HG02610 (cell line): ENCODE measurements at regions not wholly inside any gene's neighbourhood (a gene's known extent, or its start where the extent isn't known, plus 50 kb on each side); places are given as distances from the start of the nearest gene placed in this dataset.
A peak's percentile ranks its signal among the peaks of the same experiment; 100 is the strongest.
"Not testable (repeated sequence)": the region's sequence is repeated elsewhere in the genome, so short reads cannot be mapped to it uniquely, and the experiment has no call there.

Experiments
- ATAC-seq: cut with Tn5 transposase; IDR thresholded peaks from one replicate; pipeline ENCODE4 v1.9.1; 2021; ENCODE audit warnings: mild to moderate bottlenecking, moderate library complexity; ENCODE audit not compliant: unreplicated experiment

DNA sequence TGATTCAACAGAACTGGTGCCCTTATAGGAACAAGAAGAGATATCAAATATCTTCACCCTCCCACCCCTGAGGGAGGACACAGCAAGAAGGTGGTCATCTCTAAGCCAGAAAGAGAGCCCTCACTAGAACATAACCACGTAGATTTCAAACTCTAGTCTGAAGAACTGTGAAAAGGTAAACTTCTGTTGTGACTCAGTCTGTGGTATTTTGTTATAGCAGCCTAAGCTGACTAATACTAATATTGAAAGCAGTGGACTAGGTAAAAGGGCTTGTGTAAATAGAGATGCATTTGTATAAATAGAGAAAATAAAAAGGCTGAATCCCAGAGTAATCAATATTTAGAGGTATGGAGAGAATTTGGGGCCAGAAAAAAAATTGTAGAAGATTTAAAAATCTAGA lies 157.6 kb upstream of the CCNH start:
- ATAC-seq, result peak; percentile 77

DNA sequence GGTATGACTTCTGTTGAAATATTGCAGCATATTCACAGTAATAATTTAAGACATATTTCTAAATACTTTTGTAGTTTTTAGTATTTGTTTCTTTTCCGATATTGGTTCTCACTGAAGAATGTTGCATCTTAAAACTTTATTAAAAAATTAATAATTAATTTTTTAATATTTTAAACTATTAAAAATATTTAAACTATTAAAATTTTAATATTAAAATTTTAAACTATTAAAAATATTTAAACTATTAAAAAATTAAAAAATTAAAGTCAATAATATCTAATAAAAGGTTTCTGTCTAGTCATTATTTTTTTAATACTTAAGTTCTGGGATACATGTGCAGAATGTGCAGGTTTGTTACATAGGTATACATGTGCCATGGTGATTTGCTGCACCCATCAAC lies 149.3 kb upstream of the CCNH start:
- no peak for ATAC-seq

DNA sequence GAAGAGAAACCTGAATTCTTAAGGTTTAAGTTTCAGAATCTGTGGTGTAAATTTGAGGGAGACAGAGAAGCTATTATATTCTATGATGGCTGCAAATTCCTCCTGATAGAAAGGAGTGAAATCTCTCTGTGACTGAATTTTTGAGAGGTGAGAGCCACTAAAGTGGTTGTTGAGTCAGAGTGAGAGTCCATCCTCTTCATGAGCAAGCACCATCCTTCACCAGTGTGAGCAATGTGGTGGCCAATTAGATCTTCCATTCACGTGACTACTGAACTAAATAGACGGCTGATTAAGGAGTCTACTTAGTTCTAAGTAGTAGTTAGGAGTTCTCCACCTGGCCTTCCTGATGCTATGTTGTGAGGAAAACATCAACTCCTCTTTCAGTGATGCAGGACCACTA lies 147.8 kb upstream of the CCNH start:
- ATAC-seq, result no peak

DNA sequence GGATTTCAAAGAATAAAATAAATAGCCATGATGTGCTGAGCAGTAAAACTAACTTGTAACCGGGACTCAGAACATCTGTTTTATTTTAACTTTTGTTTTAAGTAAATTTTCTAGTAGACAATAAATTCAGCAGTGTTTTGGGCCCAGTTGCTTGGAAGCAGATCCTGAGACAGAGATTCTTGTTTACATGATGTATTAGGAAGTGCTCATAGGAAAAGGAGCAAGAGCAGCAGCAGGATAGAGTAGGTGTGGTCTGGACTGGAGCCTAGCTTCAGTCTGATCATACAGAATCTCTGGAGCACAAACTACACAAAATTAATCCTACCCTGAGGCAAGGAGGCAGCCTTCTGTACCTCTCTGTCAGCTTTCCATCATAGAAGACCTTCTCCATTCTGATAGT lies 139.2 kb upstream of the CCNH start:
- no peak for ATAC-seq

DNA sequence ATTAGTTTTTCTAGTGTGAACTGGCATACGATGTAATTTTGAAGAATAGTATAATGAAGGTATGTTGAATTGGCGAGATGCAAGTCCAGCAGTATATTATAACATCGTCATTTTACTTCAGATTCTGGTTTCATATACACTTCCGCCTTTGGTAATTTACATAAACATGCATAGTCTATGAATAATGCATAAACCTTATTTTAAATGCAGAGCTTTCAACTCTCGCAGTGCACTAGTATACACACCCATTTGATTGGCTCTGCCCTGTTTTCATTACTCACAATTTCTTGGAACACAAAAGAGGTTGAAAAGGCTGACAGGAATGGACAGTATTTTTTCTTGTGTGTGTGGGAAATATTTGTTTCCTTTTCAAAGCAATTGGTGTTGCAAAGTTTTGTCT lies 128.9 kb upstream of the CCNH start:
- no peak for ATAC-seq

DNA sequence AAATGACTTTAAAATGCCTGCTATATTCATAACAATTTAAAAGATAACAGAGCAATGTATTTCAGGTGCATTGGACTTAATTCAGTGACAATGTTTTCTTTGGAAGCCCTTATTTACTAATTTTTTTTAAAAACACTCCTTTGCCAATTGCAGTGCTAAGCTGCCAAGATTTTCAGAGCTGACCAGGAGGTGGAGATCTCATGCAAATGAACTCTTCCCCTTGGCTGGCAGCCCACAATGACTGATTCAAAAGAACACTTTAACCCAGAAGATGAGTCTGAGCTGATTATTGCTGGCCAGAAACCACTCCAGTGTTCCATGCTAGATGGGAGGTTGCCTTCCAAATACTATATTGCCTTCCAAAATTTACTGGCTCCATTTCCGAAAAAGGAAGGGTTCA lies 128.3 kb upstream of the CCNH start:
- no peak for ATAC-seq

DNA sequence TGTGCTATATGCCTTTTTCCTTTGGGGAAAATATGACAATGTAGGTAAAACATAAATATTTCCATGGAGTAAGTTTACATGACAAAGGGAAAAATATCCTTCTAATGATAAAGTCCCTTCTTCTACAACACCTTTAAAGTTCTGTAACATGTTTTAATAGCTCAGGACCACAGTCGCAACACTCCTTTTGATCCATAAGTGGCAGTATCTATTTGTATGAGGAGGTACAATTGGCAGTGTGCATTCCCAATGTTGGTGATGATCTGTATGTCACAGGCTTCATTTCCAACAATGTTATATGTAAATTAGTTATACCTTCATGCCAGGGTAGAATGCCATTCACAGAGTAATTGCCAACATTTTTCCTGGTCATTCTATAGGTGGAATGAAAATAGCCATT lies 127.1 kb upstream of the CCNH start:
- no peak for ATAC-seq

DNA sequence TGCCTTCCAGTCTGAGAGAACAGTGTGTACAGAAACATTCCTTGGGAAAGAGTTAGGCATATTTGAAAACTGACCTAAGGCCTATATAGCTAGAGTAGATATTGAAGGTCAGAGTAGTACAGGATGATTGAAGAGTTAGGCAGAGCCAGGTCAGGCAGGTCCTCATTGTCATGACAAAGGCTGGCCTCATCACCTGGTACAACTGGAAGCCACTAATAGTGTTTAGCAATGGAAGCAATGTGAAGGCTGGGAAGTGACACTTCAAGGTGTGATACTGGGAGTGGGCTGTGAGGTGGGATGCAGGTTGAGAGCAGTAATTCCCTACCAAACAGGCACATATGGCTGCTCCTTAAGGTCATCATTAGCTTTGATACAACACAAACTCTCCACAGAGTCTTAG lies 123.6 kb upstream of the CCNH start:
- ATAC-seq, result no peak

DNA sequence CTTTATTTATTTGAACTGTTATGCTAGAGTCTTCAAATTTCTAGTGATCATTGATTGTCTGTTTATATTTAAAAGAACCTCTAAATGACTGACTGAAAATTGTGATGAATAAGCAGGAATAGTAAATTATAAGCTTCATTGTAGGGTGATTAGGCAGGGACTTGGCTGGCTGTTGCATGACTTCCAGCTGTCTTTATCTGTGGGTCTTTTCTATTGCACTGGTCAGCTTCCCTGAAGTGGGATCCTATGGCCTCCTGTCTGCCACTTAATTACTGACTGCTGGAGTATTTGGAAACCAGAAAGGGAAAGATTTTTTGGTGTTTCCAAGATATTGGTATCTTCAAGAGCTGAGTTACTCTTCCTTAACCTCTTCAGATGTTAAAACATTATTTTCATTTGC lies 123.0 kb upstream of the CCNH start:
- ATAC-seq, result no peak

DNA sequence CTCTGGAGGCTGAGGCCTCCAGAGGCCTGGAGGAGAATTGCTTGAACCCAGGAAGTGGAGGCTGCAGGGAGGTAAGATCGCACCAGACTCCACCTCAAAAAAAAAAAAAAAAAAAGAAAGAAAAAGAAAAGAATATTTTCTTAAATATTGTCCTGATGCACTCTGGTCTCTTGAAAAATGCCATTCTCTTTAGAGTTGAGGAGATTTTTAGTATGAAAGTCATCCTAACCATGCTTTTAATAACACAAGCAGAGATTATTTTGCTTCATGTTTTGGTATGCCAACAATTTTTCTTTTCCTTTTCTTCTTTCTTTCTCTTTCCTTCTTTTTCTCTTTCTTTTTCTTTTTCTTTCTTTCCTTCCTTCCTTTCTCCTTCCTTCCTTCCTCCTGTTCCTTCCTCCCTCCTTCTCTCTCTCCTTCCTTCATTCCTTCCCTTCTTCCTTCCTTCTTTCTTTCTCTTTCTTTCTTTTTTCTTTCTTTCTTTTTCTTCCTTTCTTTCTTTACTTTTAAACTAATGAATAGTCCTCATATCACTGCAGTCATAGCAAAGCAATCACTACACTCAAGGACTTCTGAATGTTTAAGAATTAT lies 116.9 kb upstream of the CCNH start:
- ATAC-seq, result no peak

DNA sequence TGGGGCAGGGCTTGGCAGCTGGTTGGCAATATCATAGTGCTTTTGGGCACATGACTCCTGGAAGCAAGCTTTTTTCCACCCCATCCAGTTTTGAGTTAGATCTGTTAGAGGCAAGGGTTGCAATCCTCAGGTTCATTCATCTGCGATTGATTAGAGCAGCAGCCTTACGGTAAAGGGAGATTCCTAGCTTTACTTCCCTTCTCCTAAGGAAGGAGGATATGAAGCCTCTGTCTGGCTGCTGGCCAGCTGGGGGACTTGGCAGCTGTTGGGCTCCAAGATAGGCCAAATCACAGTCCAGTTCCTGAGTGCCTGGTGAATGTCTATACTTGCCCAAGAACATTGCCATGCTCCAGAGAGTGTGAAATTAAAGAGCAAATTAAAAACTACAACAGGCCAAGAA lies 113.4 kb upstream of the CCNH start:
- ATAC-seq, result no peak

DNA sequence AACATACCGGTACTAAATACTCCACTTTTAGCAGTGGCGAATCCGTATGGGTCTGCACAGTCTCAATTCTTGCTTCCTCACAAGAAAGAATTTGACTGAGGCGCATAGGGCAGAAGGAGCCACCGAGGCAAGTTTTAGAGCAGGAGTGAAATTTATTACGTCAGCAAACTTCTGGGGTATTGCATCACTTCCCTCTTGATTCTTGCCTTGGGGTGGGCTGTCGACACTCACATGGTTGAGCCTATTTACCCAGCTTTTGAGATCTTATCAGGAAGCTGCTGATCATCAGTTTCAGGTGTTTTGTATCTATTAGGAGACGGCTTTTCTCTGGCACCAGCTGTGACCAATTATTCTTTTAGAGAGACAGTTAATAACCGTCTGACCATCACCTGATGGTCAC lies 111.5 kb upstream of the CCNH start:
- ATAC-seq, result no peak

DNA sequence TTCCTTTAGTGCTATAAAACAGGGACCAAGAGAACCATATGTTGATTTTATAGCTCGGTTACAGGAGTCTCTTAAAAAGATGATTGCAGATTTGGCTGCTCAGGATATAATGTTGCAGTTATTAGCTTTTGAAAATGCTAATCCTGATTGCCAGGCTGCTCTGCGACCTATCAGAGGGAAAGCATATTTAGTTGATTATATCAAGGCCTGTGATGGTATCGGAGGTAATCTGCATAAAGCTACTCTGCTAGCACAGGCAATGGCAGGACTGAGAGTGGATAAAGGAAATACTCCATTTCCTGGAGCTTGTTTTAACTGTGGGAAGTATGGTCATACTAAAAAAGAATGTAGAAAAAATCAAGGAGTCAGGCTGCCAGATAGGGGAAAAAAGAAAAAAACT lies 99.0 kb upstream of the CCNH start:
- not testable (repeated sequence) for ATAC-seq

DNA sequence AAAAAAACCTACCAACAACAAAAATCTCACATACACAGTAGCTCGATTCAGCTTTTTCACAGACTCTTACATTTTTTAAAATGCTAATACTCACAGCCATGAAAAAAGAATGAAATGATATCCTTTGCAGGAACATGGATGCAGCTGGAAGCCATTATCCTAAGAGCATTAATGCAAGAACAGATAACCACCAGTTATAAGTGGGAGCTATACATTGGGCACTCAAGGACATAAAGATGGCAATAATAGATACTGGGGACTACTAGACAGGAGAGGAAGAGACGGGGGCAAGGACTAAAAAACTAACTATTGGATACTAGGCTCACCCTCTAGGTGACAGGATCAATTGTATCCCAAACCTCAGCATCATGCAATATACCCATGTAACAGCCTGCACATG lies 90.3 kb upstream of the CCNH start:
- ATAC-seq, result no peak

DNA sequence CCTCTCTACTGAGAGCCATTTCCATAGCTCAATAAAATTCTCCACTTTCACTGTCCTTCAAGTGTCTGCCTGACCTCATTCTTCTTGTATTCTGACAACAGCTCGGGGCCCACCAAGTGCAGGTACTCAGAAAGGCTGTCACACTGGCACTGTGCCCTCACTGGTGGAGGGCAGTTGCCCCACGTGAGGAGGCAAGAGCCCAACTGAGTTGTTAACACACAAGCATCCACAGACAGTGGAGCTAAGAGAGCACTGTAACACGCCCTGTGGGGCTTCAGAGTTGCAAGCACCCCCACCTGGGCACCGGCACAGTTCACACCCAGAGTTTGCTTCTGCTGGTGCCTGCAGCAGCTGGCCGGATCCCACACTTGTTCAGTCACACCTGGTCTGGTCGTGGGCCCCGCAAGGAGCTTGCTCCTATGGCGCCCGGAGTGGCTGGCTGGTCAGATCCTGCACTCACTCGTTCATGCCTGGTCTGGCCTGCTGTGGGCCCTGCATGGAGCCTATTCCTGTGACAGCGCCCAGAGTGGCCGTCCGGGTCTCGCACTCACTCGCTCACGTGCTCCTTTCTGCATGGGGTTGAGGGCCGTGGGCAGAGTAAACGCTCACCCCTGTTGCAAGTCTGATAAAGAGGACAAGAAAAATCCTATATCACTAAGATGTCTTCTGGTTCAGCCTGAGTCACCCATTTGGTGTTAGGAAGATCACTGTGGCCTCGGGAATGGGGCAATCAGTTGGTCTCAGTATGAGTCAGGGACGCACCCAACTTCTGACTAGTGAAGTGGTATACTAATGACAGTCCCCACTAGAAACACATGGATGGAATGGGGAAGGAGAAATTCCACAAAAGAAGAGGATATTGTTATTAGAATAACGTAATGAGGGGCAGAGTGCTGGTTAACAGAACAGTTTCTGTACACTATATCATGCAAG lies 87.0 kb upstream of the CCNH start:
- ATAC-seq, result no peak
